ENCODE measurements at regions not wholly inside any gene's neighbourhood (a gene's known extent, or its start where the extent isn't known, plus 50 kb on each side); places are given as distances from the start of the nearest gene placed in this dataset.

GRCh38 chr9:26415528-26415927 is 477.1 kb downstream of the CAAP1 start:
- ChIA-PET POLR2A (no interaction called here), CTCF (no interaction called here)
- no peaks in the 10 kb centered on the region for H3K9me3 ChIP-seq (ENCODE audit: control insufficient read depth, insufficient read depth, low read depth, low read length)
- ATAC-seq, result no peak
- no TSS peak for BruUV-seq (replicated peaks)
- H3K4me3 ChIP-seq (ENCODE audit: low read depth in 2 of 2, low read length in 2 of 2), result no peak overlapping the region
- no peak overlapping the region for H3K27ac ChIP-seq (ENCODE audit: low read length)
- DNase-seq (ENCODE audit: low read depth, low spot score), result no peak
- no peaks in the 10 kb centered on the region for H3K27me3 ChIP-seq (ENCODE audit: control insufficient read depth, insufficient read depth, low read length)
- in situ Hi-C loops (cut with HindIII; ENCODE audit: low pct_unique_long_range_greater_than_20kb, low sequenced_read_pairs) (no loop called here), intact Hi-C loops (cut with micrococcal nuclease; ENCODE audit: unreplicated experiment) (no loop called here)
- TF ChIP-seq, protein P1, sequence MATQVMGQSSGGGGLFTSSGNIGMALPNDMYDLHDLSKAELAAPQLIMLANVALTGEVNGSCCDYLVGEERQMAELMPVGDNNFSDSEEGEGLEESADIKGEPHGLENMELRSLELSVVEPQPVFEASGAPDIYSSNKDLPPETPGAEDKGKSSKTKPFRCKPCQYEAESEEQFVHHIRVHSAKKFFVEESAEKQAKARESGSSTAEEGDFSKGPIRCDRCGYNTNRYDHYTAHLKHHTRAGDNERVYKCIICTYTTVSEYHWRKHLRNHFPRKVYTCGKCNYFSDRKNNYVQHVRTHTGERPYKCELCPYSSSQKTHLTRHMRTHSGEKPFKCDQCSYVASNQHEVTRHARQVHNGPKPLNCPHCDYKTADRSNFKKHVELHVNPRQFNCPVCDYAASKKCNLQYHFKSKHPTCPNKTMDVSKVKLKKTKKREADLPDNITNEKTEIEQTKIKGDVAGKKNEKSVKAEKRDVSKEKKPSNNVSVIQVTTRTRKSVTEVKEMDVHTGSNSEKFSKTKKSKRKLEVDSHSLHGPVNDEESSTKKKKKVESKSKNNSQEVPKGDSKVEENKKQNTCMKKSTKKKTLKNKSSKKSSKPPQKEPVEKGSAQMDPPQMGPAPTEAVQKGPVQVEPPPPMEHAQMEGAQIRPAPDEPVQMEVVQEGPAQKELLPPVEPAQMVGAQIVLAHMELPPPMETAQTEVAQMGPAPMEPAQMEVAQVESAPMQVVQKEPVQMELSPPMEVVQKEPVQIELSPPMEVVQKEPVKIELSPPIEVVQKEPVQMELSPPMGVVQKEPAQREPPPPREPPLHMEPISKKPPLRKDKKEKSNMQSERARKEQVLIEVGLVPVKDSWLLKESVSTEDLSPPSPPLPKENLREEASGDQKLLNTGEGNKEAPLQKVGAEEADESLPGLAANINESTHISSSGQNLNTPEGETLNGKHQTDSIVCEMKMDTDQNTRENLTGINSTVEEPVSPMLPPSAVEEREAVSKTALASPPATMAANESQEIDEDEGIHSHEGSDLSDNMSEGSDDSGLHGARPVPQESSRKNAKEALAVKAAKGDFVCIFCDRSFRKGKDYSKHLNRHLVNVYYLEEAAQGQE (IDR thresholded peaks at IDR 0.05; ENCODE audit: insufficient read depth in 1 of 2, low read depth in 2 of 2, low read length in 1 of 2), result no peak
- TF ChIP-seq, protein P2, sequence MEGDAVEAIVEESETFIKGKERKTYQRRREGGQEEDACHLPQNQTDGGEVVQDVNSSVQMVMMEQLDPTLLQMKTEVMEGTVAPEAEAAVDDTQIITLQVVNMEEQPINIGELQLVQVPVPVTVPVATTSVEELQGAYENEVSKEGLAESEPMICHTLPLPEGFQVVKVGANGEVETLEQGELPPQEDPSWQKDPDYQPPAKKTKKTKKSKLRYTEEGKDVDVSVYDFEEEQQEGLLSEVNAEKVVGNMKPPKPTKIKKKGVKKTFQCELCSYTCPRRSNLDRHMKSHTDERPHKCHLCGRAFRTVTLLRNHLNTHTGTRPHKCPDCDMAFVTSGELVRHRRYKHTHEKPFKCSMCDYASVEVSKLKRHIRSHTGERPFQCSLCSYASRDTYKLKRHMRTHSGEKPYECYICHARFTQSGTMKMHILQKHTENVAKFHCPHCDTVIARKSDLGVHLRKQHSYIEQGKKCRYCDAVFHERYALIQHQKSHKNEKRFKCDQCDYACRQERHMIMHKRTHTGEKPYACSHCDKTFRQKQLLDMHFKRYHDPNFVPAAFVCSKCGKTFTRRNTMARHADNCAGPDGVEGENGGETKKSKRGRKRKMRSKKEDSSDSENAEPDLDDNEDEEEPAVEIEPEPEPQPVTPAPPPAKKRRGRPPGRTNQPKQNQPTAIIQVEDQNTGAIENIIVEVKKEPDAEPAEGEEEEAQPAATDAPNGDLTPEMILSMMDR (IDR thresholded peaks at IDR 0.05), result no peak
- TF ChIP-seq TCF7L2 (IDR thresholded peaks at IDR 0.05; ENCODE audit: low read depth, low read length), result no peak
- no peak for TF ChIP-seq SIN3A (IDR thresholded peaks at IDR 0.05; ENCODE audit: borderline replicate concordance, insufficient read depth, low read depth, low read length)
- TF ChIP-seq POLR2AphosphoS5 (IDR thresholded peaks at IDR 0.05; ENCODE audit: low read depth, low read length), result no peak
- no peaks in the 10 kb centered on the region for H3K4me1 ChIP-seq (ENCODE audit: control insufficient read depth, insufficient read depth, low read length)
- no peaks in the 10 kb centered on the region for H3K36me3 ChIP-seq (ENCODE audit: control insufficient read depth, insufficient read depth, low read length)

DNA sequence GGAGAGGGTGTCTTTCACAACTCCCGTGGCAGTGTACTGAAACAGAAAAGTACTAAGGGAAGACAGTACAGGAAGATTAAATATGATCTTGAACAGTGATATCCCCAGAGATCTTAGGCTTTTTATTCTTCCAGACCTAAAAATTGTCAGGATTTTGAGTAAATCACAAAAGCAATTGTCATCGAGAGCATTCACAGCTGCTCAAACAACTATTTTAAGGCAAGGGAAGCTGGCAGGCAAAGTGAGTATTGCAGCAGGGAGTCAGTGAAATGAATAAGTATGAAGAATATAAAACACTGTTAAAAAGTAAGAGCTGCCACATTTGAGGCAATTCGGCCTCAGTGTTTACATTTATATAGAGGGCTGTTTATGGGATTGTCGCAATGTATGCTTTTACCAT is 479.0 kb downstream of the CAAP1 start:
- ChIA-PET CTCF (no interaction called here), POLR2A (no interaction called here)
- H3K27me3 ChIP-seq (ENCODE audit: control insufficient read depth, insufficient read depth, low read length), result no peaks in the 10 kb centered on the region
- H3K27ac ChIP-seq (ENCODE audit: low read length), result no peak overlapping the region
- intact Hi-C loops (cut with micrococcal nuclease; ENCODE audit: unreplicated experiment) (no loop called here), in situ Hi-C loops (cut with HindIII; ENCODE audit: low pct_unique_long_range_greater_than_20kb, low sequenced_read_pairs) (no loop called here)
- DNase-seq (ENCODE audit: low read depth, low spot score), result no peak
- no peak for TF ChIP-seq SIN3A (IDR thresholded peaks at IDR 0.05; ENCODE audit: borderline replicate concordance, insufficient read depth, low read depth, low read length)
- no peak for TF ChIP-seq POLR2AphosphoS5 (IDR thresholded peaks at IDR 0.05; ENCODE audit: low read depth, low read length)
- TF ChIP-seq, protein P2 (IDR thresholded peaks at IDR 0.05), result no peak
- TF ChIP-seq, protein P1 (IDR thresholded peaks at IDR 0.05; ENCODE audit: insufficient read depth in 1 of 2, low read depth in 2 of 2, low read length in 1 of 2), result no peak
- TF ChIP-seq TCF7L2 (IDR thresholded peaks at IDR 0.05; ENCODE audit: low read depth, low read length), result no peak
- H3K4me3 ChIP-seq (ENCODE audit: low read depth in 2 of 2, low read length in 2 of 2), result no peak overlapping the region
- no peaks in the 10 kb centered on the region for H3K36me3 ChIP-seq (ENCODE audit: control insufficient read depth, insufficient read depth, low read length)
- BruUV-seq (replicated peaks), result no TSS peak
- no peaks in the 10 kb centered on the region for H3K4me1 ChIP-seq (ENCODE audit: control insufficient read depth, insufficient read depth, low read length)
- no peak for ATAC-seq
- H3K9me3 ChIP-seq (ENCODE audit: control insufficient read depth, insufficient read depth, low read depth, low read length), result no peaks in the 10 kb centered on the region
